ENCODE measurements at regions not wholly inside any gene's neighbourhood (a gene's known extent, or its start where the extent isn't known, plus 50 kb on each side); places are given as distances from the start of the nearest gene placed in this dataset.

- H3K4me2 ChIP-seq (replicated peaks; ENCODE audit: low read depth, low read length, poor library complexity, severe bottlenecking), result no peak overlapping the region
- ChIA-PET CTCF (no interaction called here), POLR2A (no interaction called here)
- no peaks in the 10 kb centered on the region for H3K4me1 ChIP-seq (ENCODE audit: control insufficient read depth in 2 of 2, insufficient read depth in 2 of 2, low read length in 2 of 2)
- H3K27me3 ChIP-seq (replicated peaks in 1 of 4; ENCODE audit: control extremely low read depth in 1 of 4, control insufficient read depth in 3 of 4, insufficient read depth in 4 of 4, low read length in 3 of 4), result no peaks in the 10 kb centered on the region
- H3K9me3 ChIP-seq (ENCODE audit: control extremely low read depth in 1 of 3, control insufficient read depth in 2 of 3, insufficient read depth in 1 of 3, low read length in 2 of 3), result no peaks in the 10 kb centered on the region
- H3K4me3 ChIP-seq (ENCODE audit: control extremely low read depth in 1 of 5, extremely low read depth in 1 of 5, insufficient read depth in 1 of 5, low read depth in 2 of 5, low read length in 4 of 5), result no peak overlapping the region
- H3K27ac ChIP-seq (ENCODE audit: low read length in 2 of 2), result no peak overlapping the region
- Mint-ChIP-seq H3K27me3 (no peaks in the 10 kb centered on the region), H3K27ac (no peak overlapping the region), H3K4me3 (no peak overlapping the region), H3K4me1 (no peaks in the 10 kb centered on the region), H3K9me3 (ENCODE audit: insufficient read depth) (no peaks in the 10 kb centered on the region)
- H3K36me3 ChIP-seq (replicated peaks in 1 of 2; ENCODE audit: control extremely low read depth in 1 of 2, control insufficient read depth in 1 of 2, extremely low read depth in 1 of 2, insufficient read depth in 2 of 2, low read length in 1 of 2), result no peaks in the 10 kb centered on the region
- intact Hi-C loops (cut with micrococcal nuclease), result no loop called here
- ATAC-seq (ENCODE audit: low read depth) (no peak), DNase-seq (no peak)
- H4K20me1 ChIP-seq (ENCODE audit: control insufficient read depth, insufficient read depth, low read length, poor library complexity, severe bottlenecking), result no peaks in the 10 kb centered on the region
- no peaks in the 10 kb centered on the region for H3K79me2 ChIP-seq (ENCODE audit: control insufficient read depth, insufficient read depth, low read length)
- no peak overlapping the region for H3K9ac ChIP-seq (ENCODE audit: low read length)
- no peak overlapping the region for H2AFZ ChIP-seq (ENCODE audit: insufficient read depth, low read depth, low read length, poor library complexity, severe bottlenecking)
- no CpG with 5 or more reads among the region's 2 CpGs for WGBS (ENCODE audit: insufficient coverage)
- no peak for TF ChIP-seq CTCF (IDR thresholded peaks at IDR 0.05)
- no peak for TF ChIP-seq EZH2 (IDR thresholded peaks at IDR 0.05; ENCODE audit: borderline replicate concordance, insufficient read depth, low read depth, low read length, poor library complexity, severe bottlenecking)
These were observed 305.3 kb downstream of the PRR16 start for GRCh38 chr5:120769312-120769872.

- Mint-ChIP-seq H3K9me3 (ENCODE audit: insufficient read depth) (no peaks in the 10 kb centered on the region), H3K4me3 (no peak overlapping the region), H3K27me3 (no peaks in the 10 kb centered on the region), H3K4me1 (no peaks in the 10 kb centered on the region), H3K27ac (no peak overlapping the region)
- Histone ChIP-seq H3K27ac (ENCODE audit: low read length in 2 of 2) (no peak overlapping the region), H3K4me3 (ENCODE audit: control extremely low read depth in 1 of 5, extremely low read depth in 1 of 5, insufficient read depth in 1 of 5, low read depth in 2 of 5, low read length in 4 of 5) (no peak overlapping the region), H3K9ac (ENCODE audit: low read length) (no peak overlapping the region), H4K20me1 (ENCODE audit: control insufficient read depth, insufficient read depth, low read length, poor library complexity, severe bottlenecking) (no peaks in the 10 kb centered on the region), H3K79me2 (ENCODE audit: control insufficient read depth, insufficient read depth, low read length) (no peaks in the 10 kb centered on the region), H3K36me3 (replicated peaks in 1 of 2; ENCODE audit: control extremely low read depth in 1 of 2, control insufficient read depth in 1 of 2, extremely low read depth in 1 of 2, insufficient read depth in 2 of 2, low read length in 1 of 2) (no peaks in the 10 kb centered on the region), H3K4me1 (ENCODE audit: control insufficient read depth in 2 of 2, insufficient read depth in 2 of 2, low read length in 2 of 2) (no peaks in the 10 kb centered on the region), H2AFZ (ENCODE audit: insufficient read depth, low read depth, low read length, poor library complexity, severe bottlenecking) (no peak overlapping the region), H3K27me3 (replicated peaks in 1 of 4; ENCODE audit: control extremely low read depth in 1 of 4, control insufficient read depth in 3 of 4, insufficient read depth in 4 of 4, low read length in 3 of 4) (no peaks in the 10 kb centered on the region), H3K9me3 (ENCODE audit: control extremely low read depth in 1 of 3, control insufficient read depth in 2 of 3, insufficient read depth in 1 of 3, low read length in 2 of 3) (no peaks in the 10 kb centered on the region), H3K4me2 (replicated peaks; ENCODE audit: low read depth, low read length, poor library complexity, severe bottlenecking) (no peak overlapping the region)
- intact Hi-C loops (cut with micrococcal nuclease), result no loop called here
- ChIA-PET POLR2A (no interaction called here), CTCF (no interaction called here)
- TF ChIP-seq CTCF (IDR thresholded peaks at IDR 0.05) (no peak), EZH2 (IDR thresholded peaks at IDR 0.05; ENCODE audit: borderline replicate concordance, insufficient read depth, low read depth, low read length, poor library complexity, severe bottlenecking) (no peak)
- no peak for DNase-seq
- WGBS (ENCODE audit: insufficient coverage), result no CpG with 5 or more reads among the region's 1 CpG
- no peak for ATAC-seq (ENCODE audit: low read depth)
These were observed 307.1 kb downstream of the PRR16 start for GRCh38 chr5:120771202-120771601.

All from B cell (primary cell).